Activated CD8-positive, alpha-beta T cell treated with anti-CD3 and anti-CD28 coated beads for 36 hours (primary cell): ENCODE measurements at regions not wholly inside any gene's neighbourhood (a gene's known extent, or its start where the extent isn't known, plus 50 kb on each side); places are given as distances from the start of the nearest gene placed in this dataset.

Experiments
- ATAC-seq: fragments of 200-7000 bp; cut with Tn5 transposase; one replicate; pipeline ENCODE4 v1.10.0; 2021; ENCODE audit warnings: mild to moderate bottlenecking, moderate library complexity
- CTCF ChIA-PET: fragments of 350-600 bp; sonication (Branson Sonifier 250); formaldehyde crosslinking; loops from one replicate; lab custom pipeline; 2021; ENCODE audit warnings: antibody characterized with exemption; lab: Charles Lee
- POLR2A ChIA-PET: fragments of 350-600 bp; sonication (Branson Sonifier 250); formaldehyde crosslinking; loops from one replicate; lab custom pipeline; 2021; ENCODE audit warnings: antibody characterized with exemption; lab: Charles Lee
- DNase-seq: peaks from one replicate; pipeline ENCODE4 v3.0.0-alpha.2; 2020
- H3K27ac Mint-ChIP-seq: one replicate; pipeline ENCODE4 v1.8.0; 2021; ENCODE audit warnings: mild to moderate bottlenecking, mixed read lengths
- H3K27me3 Mint-ChIP-seq: one replicate; pipeline ENCODE4 v1.8.0; 2021; ENCODE audit warnings: mixed read lengths
- H3K36me3 Mint-ChIP-seq: one replicate; pipeline ENCODE4 v1.8.0; 2021; ENCODE audit warnings: low read depth, mixed read lengths
- H3K4me1 Mint-ChIP-seq: one replicate; pipeline ENCODE4 v1.8.0; 2021; ENCODE audit warnings: low read depth, mixed read lengths
- H3K4me3 Mint-ChIP-seq: one replicate; pipeline ENCODE4 v1.8.0; 2021; ENCODE audit warnings: mild to moderate bottlenecking, moderate library complexity, mixed read lengths
- H3K9me3 Mint-ChIP-seq: one replicate; pipeline ENCODE4 v1.8.0; 2021; ENCODE audit warnings: mixed read lengths
- CTCF ChIP-seq: fragments of 200-600 bp; IDR thresholded peaks from one replicate; pipeline ENCODE4 v1.8.0; 2022; ENCODE audit warnings: antibody characterized with exemption, mild to moderate bottlenecking
- intact Hi-C: fragments of 100-400 bp; cut with micrococcal nuclease; formaldehyde crosslinking; loops from one replicate; pipeline ENCODE4 v1.10.0; 2022

DNA sequence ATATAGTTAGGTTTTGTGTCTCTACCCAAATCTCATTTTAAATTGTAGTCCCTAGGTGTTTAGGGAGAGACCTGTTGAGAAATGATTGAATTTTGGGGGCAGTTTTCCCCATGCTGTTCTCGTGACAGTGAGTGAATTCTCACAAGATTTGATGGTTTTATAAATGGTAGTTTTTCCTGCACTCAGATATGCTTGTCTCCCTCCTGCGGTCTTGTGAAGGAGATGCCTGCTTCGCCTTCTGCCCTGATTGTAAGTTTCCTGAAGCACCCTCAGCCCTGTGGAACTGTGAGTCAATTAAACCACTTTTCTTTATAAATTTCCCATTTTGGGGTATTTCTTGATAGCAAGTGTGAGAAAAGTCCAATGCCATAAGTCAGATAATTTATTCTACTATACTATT lies 1977.5 kb upstream of the PCDH20 start:
- intact Hi-C loops, result no loop called here
- ATAC-seq (no peak), DNase-seq (no peak)
- TF ChIP-seq CTCF, result no peak
- Mint-ChIP-seq H3K4me3 (no peak overlapping the region), H3K36me3 (no peaks in the 10 kb centered on the region), H3K27me3 (no peaks in the 10 kb centered on the region), H3K4me1 (no peaks in the 10 kb centered on the region), H3K9me3 (peaks cover 7% of the 10 kb centered on the region), H3K27ac (no peak overlapping the region)
- CTCF ChIA-PET, result no interaction called here
- POLR2A ChIA-PET, result no interaction called here

DNA sequence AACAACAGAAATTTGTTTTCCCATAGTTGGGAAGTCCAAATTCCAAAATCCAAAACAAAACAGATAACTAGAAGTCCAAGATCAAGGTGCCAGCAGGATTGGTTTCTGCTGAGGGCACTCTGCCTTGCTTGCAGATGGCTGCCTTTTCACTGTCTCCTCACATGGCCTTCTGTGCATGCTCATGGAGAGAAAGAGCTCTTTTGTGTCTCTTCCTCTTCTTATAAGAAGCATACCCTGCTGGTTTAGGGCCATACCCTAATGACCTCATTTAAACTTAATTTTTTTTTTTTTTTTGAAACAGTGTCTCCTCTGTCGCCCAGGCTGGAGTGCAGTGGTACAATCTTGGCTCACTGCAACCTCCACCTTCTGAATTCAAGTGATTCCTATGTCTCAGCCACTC lies 1974.1 kb upstream of the PCDH20 start:
- H3K27me3 Mint-ChIP-seq, result no peaks in the 10 kb centered on the region
- intact Hi-C loops, result no loop called here
- peaks cover 12% of the 10 kb centered on the region for H3K9me3 Mint-ChIP-seq
- ChIA-PET CTCF (no interaction called here), POLR2A (no interaction called here)
- no peak for TF ChIP-seq CTCF
- H3K4me1 Mint-ChIP-seq, result no peaks in the 10 kb centered on the region
- no peak overlapping the region for H3K27ac Mint-ChIP-seq
- no peak overlapping the region for H3K4me3 Mint-ChIP-seq
- no peaks in the 10 kb centered on the region for H3K36me3 Mint-ChIP-seq
- no peak for ATAC-seq
- no peak for DNase-seq

DNA sequence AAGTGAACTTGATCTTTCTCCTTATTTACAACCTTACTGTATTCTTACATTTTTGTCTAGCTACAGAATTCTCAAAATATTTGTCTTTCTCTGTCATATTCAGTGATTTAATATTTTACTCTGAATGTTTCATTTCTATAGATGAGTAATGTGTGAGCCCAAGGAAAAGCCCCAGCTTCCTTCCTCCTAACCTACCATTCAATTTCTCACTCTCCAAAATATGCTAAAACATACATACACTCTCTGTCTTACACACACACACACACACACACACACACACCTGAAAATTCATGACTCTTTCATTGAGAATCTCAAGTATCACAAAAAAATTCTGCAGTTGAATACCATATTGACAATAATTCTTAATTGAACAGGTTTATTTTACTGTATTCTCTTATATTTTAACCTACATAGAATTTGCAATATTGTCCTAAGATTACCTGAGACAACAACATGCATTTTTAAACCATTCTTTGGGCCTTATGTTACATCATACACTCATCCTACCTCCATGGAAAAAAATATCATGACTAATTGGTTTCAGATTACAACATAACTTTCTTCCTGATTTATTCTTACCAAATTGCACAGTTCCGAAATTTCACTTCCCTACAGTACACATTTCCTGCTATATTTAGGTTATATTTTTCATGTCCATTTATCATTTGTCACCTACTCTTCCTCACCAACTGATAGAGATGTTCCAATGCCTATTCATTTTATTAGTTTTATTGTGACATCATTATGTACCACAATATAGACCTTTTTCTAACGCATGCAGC lies 1965.6 kb upstream of the PCDH20 start:
- H3K9me3 Mint-ChIP-seq, result peaks cover 18% of the 10 kb centered on the region
- no peak overlapping the region for H3K4me3 Mint-ChIP-seq
- intact Hi-C loops, result no loop called here
- H3K4me1 Mint-ChIP-seq, result no peaks in the 10 kb centered on the region
- no peaks in the 10 kb centered on the region for H3K27me3 Mint-ChIP-seq
- POLR2A ChIA-PET, result no interaction called here
- H3K36me3 Mint-ChIP-seq, result no peaks in the 10 kb centered on the region
- no peak overlapping the region for H3K27ac Mint-ChIP-seq
- DNase-seq (no peak), ATAC-seq (no peak)
- no peak for TF ChIP-seq CTCF
- CTCF ChIA-PET, result no interaction called here

DNA sequence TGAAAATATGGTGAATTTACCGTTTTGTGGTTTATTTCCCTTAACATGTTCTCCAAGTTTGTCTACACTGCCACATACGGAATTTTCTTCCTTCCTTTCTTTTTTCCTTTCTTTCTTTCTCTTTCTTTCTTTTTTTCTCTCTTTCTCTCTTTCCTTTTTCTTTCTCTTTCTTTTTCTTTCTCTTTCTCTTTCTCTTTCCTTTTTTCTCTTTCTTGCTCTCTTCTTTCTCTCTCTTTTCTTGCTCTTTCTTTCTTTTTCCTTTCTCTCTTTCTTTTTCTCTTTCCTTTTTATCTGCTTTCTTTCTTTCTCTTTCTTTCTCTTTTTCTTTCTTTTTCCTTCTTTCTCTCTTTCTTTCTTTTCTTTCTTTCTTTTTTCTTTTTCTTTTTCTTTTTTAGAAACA lies 1962.3 kb upstream of the PCDH20 start:
- intact Hi-C loops, result no loop called here
- H3K36me3 Mint-ChIP-seq, result no peaks in the 10 kb centered on the region
- no peak overlapping the region for H3K4me3 Mint-ChIP-seq
- H3K27me3 Mint-ChIP-seq, result no peaks in the 10 kb centered on the region
- peak; percentile 49 for TF ChIP-seq CTCF
- ChIA-PET CTCF (no interaction called here), POLR2A (no interaction called here)
- DNase-seq, result no peak
- ATAC-seq, result no peak
- peaks cover 18% of the 10 kb centered on the region for H3K9me3 Mint-ChIP-seq
- H3K27ac Mint-ChIP-seq, result no peak overlapping the region
- H3K4me1 Mint-ChIP-seq, result no peaks in the 10 kb centered on the region

DNA sequence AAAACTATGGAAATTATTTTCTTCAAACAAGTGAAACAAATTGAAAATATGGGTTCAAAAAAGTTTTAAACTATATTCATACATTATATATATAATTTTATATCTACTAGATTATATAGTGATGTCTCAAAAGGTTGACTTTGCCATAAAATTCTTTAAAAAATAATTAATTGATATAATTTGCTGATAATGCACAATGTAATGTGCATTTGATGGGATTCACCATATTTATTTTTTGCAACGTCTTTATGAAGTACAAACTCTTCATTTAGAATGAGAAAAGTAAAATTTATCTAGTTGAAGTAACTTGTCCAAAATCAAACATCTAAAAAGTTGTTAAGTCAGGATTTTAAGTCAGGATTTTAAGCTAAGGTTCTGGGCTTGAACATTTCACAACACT lies 1954.5 kb upstream of the PCDH20 start:
- ChIA-PET CTCF (no interaction called here), POLR2A (no interaction called here)
- intact Hi-C loops, result no loop called here
- TF ChIP-seq CTCF, result no peak
- H3K4me3 Mint-ChIP-seq, result no peak overlapping the region
- H3K27ac Mint-ChIP-seq, result no peak overlapping the region
- no peak for DNase-seq
- no peaks in the 10 kb centered on the region for H3K4me1 Mint-ChIP-seq
- H3K36me3 Mint-ChIP-seq, result no peaks in the 10 kb centered on the region
- ATAC-seq, result no peak
- H3K27me3 Mint-ChIP-seq, result no peaks in the 10 kb centered on the region
- peaks cover 5% of the 10 kb centered on the region for H3K9me3 Mint-ChIP-seq
